Muscle layer of duodenum (tissue), 2 donors: ENCODE measurements at regions not wholly inside any gene's neighbourhood (a gene's known extent, or its start where the extent isn't known, plus 50 kb on each side); places are given as distances from the start of the nearest gene placed in this dataset.

Experiments
- H3K27ac ChIP-seq: one replicate; pipeline ENCODE4 v1.7.0; 2013; ENCODE audit warnings: mild to moderate bottlenecking, low read length
- H3K27me3 ChIP-seq: one replicate; pipeline ENCODE4 v1.7.0; 2013; ENCODE audit warnings: low read depth, mild to moderate bottlenecking, control low read depth, low read length
- H3K36me3 ChIP-seq, 2 donors: one replicate each; pipeline ENCODE4 v1.7.0; 2013; ENCODE audit warnings: low read length in 2 of 2, control low read depth in 1 of 2, mild to moderate bottlenecking in 1 of 2; ENCODE audit not compliant: insufficient read depth in 2 of 2, control insufficient read depth in 1 of 2
- H3K4me1 ChIP-seq, 2 donors: one replicate each; pipeline ENCODE4 v1.7.0; 2013; ENCODE audit warnings: low read length in 2 of 2, mild to moderate bottlenecking in 2 of 2, control low read depth in 1 of 2, moderate library complexity in 1 of 2; ENCODE audit not compliant: insufficient read depth in 2 of 2, control insufficient read depth in 1 of 2
- H3K4me3 ChIP-seq, 2 donors: one replicate each; pipeline ENCODE4 v1.7.0; 2013; ENCODE audit warnings: low read length in 2 of 2, low read depth in 1 of 2, mild to moderate bottlenecking in 1 of 2
- H3K9me3 ChIP-seq, 2 donors: one replicate each; pipeline ENCODE4 v1.7.0; 2013; ENCODE audit warnings: low read length in 2 of 2, control low read depth in 1 of 2, mild to moderate bottlenecking in 1 of 2; ENCODE audit not compliant: control insufficient read depth in 1 of 2
- donor health status: healthy.

DNA sequence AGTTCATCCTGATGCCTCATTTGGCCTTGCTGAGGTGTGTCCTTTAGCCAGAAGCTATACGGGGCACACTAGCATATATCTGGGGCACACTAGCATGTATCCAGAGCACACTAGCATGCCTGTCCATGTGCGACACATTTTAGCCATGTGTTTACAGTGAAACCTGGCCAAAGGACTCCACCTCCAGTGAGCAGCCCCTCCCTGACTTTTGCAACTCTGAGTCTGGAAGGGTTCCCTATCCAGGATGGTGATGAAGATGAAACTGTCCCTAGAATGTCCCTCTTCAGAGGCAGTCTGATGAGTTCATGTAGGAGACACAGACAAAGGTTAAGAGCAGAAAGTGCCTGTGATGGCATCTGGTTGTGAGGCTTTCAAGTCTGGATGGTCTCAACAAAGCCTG lies 61.4 kb upstream of the LGALSL start:
- H3K27ac ChIP-seq = no peak overlapping the region
- H3K36me3 ChIP-seq = no peaks in the 10 kb centered on the region
- peaks cover 0 to 3% of the 10 kb centered on the region in 2 donors for H3K9me3 ChIP-seq
- H3K27me3 ChIP-seq = no peaks in the 10 kb centered on the region
- no peaks in the 10 kb centered on the region for H3K4me1 ChIP-seq
- H3K4me3 ChIP-seq = no peak overlapping the region

DNA sequence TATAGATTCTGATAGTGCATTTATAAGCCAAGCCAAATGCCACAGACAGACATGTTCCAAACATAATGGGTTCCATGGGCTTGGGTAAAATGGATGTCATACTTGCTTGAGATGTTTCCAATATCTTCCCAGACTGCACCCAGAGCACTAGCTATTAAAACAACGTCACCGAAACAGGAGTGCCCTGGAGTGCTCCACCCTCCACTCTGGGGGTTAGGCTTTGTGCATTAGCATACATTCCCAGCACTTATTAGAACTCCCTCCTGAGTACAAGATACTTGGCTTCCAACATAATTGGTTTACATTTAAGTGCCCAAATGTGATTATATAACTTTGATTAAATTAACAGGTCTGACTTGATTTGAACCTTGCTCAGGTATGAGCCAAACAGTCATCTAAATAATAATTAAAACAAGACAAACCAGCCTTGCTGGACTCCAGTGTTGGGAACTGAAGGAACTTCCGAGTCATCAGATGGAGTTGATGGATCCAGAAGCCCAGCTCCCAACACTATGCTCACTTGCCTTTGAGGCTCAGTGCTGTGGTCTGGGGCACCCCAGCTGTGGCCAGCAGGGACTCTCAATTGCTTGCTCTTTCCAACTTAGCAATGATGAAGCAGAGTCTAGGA lies 60.5 kb upstream of the LGALSL start:
- Histone ChIP-seq H3K36me3 (no peaks in the 10 kb centered on the region), H3K27me3 (no peaks in the 10 kb centered on the region), H3K4me1 (no peaks in the 10 kb centered on the region), H3K27ac (no peak overlapping the region), H3K4me3 (no peak overlapping the region), H3K9me3 (peaks cover 0 to 3% of the 10 kb centered on the region in 2 donors)

DNA sequence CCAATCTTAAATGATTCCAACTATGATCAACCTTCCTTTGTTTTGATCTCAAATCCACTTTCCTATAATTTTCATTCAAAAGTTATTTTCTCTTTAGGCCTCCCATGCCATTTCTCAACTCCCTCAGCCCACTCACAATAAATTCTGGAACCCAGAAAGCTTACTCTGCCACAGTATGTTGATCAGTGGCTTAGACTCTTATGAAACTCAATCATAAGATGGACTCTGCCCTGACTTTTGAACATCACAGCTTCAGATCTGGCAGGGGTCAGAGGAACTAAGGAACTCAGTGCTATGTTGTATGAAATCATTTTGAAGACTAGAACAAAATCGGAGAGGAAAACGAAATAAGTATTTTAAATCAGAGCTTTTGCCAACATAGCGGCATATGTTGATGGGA lies 59.8 kb upstream of the LGALSL start:
- no peak overlapping the region for H3K27ac ChIP-seq
- H3K36me3 ChIP-seq = no peaks in the 10 kb centered on the region
- no peaks in the 10 kb centered on the region for H3K4me1 ChIP-seq
- H3K4me3 ChIP-seq = no peak overlapping the region
- H3K27me3 ChIP-seq = no peaks in the 10 kb centered on the region
- peaks cover 0 to 3% of the 10 kb centered on the region in 2 donors for H3K9me3 ChIP-seq

DNA sequence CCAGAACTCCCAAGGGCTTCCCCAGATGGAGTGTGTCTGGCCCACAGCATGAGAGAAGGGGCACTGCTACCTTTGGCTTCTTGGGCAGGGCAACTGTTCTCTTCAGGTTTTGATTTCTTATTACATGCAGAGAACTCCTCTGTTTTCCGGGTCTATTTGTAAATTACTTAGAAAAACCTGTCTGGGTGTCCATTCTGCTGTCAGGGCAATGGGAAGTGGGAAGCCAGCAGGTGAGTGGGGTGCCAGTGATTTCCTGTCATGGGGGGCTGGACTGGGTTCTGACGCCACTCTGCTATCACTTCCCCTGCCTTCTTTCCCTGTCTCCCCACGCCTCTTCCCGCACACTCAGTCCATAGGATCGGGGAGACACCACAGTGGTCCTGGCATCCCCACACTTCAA lies 58.0 kb upstream of the LGALSL start:
- Histone ChIP-seq H3K4me3 (no peak overlapping the region), H3K9me3 (peaks cover 0 to 2% of the 10 kb centered on the region in 2 donors), H3K27me3 (no peaks in the 10 kb centered on the region), H3K36me3 (no peaks in the 10 kb centered on the region), H3K4me1 (no peaks in the 10 kb centered on the region), H3K27ac (no peak overlapping the region)

DNA sequence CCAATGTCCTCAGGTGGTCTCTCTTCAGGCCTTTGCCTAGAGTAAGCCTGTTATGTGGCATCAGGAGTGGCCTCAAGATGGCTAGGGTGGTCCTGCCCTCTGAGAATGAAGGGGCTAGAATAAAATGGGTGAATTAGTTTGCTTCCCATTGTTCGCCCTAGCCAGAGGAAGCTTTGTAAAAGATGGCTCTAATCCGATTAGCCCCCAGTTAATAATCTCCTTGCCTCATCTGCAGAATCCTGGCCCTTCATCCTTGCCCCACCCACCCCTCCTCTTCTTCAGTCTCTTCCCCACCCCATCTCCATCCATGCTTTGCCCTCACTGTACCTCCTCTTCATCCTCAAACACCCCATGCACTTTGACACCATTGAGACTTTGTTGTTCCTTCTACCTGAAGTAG lies 57.4 kb upstream of the LGALSL start:
- Histone ChIP-seq H3K4me3 (no peak overlapping the region), H3K27me3 (no peaks in the 10 kb centered on the region), H3K9me3 (no peaks in the 10 kb centered on the region), H3K27ac (no peak overlapping the region), H3K36me3 (no peaks in the 10 kb centered on the region), H3K4me1 (no peaks in the 10 kb centered on the region)

DNA sequence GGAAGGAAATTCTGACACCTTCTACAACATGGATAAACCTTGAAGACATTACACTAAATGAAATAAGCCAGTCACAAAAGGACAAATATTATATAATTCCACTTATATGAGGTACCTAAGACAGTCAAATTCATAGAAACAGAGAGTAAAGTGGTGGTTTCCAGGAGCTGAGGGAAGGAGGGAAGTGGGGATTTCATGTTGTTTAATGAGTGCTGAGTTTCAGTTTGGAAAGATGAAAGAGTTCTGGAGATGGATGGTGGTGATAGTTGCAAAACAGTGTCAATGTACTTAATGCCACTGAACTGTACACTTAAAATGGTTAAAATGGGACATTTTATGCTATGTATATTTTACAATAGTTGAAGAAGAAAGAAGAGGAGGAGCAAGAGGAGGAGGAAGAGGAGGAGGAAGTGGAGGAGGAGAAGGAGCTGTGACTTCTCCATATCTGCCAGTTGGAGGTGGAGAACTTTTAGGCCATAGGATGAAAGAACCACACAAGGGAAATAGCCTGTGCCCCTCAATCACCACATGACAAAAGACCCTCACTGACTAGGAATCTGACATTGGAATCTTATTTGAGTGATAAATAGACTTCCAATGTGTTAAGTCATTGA lies 55.3 kb upstream of the LGALSL start:
- Histone ChIP-seq H3K27me3 (no peaks in the 10 kb centered on the region), H3K27ac (no peak overlapping the region), H3K36me3 (no peaks in the 10 kb centered on the region), H3K4me1 (peaks cover 0 to 2% of the 10 kb centered on the region in 2 donors), H3K9me3 (no peaks in the 10 kb centered on the region), H3K4me3 (no peak overlapping the region)

DNA sequence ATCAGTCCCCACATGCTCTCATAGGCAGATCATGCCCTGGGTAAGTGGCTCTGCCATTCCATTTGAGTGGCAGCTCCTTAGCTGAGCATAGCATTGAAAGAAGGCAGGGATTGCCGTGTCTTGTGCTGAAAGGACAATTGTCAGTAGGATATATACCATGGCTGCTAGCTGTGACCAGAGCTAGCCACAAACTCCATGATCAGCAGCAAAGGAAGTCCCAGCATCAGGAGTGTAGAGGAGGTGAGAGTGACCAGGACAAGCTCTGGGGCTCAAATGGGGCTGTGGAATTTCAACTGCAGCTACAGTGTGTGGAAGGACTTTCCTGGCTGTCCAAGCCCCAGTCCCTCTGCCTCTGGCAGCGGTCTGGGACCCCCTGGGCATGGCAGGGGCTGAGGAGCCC lies 54.4 kb upstream of the LGALSL start:
- Histone ChIP-seq H3K9me3 (no peaks in the 10 kb centered on the region), H3K27me3 (no peaks in the 10 kb centered on the region), H3K4me1 (peaks cover 5% of the 10 kb centered on the region in 2 donors), H3K4me3 (no peak overlapping the region), H3K27ac (no peak overlapping the region), H3K36me3 (no peaks in the 10 kb centered on the region)

DNA sequence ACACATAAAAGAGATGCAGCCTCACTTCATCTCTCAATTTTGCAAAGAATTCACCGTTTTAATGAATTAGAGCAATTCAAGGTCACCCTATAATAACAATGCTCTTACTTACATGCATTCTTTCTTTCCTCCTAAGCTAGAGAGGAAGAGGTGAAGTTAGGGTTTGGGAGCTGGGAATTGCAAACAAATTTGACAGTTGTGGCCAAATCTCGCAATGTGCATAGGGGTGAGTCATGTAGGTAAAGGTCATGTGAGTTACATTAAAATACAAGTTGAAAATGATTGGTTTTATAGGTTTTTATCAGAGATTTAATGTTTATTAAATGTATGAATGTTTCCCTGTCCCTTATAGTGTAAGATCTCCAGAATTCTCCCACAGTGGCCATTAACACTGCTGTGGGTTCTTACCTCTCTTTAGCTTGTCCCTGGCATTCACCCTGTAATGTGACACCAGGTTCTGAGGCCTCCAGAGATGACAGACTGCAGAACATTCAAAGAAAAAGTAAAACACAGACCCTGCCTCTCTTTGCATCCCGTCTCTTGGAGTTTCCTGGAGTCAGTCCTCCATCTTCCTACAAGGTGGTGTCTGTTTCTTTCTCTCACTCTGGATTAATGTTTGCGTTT lies 53.7 kb upstream of the LGALSL start:
- no peaks in the 10 kb centered on the region for H3K27me3 ChIP-seq
- no peak overlapping the region for H3K27ac ChIP-seq
- H3K9me3 ChIP-seq = no peaks in the 10 kb centered on the region
- H3K36me3 ChIP-seq = no peaks in the 10 kb centered on the region
- peaks cover 10 to 11% of the 10 kb centered on the region in 2 donors for H3K4me1 ChIP-seq
- no peak overlapping the region for H3K4me3 ChIP-seq

DNA sequence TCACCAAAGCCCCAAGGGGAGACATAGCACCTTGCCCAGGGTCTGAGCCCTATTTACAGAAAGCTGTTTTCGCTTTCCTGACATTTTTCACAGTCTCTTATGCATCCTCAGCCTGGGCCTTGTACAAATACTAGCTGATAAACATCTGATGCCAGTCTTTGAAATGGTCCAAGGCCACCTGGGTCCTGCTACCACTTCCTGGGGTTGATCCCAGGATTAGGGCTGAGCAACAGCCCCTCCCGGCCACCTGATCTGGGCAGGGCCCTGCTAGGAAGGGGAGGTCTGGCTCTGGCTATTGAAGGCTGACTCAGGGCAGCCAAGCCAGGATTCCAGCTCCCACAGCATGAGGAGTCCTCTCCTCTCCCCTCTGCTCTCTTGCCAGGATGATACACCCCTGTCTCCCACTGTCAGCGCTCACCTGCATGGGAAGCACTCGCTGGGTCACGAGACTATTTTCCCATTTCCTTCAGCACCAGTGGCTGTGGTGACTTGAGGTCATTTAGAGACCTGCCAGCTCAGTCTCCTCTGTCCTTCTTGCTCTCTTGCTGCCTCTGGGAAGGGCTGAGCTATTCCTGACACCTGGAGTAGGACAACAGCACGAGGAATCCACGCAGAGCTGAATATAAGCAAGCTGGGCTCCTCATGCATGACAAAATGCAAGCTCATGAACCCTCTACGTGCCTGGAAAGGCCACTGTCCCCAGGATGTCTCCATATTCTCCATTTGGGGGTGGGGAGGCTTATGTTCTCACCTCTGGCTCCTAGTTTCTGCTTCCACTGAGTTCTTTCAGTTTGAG lies 53.0 kb upstream of the LGALSL start:
- Histone ChIP-seq H3K4me3 (no peak overlapping the region), H3K9me3 (no peaks in the 10 kb centered on the region), H3K27me3 (no peaks in the 10 kb centered on the region), H3K27ac (no peak overlapping the region), H3K36me3 (no peaks in the 10 kb centered on the region), H3K4me1 (peaks cover 10 to 15% of the 10 kb centered on the region in 2 donors)

DNA sequence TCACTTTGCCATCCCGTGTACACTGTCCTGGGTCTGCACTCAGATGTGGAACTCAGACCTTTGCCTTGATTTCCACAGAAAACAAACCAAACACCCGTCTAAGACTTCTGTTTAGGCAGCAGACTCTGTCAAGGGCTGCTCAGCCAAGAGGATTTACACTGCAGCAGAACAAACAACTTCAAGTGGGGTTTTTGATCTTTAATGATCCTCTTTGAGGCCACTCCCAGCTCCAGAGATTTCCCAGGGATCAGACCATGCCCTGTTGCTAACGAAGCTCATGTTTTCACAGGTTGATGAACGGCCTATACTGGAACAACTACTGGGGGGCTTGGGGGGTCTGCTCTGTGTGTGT lies 52.5 kb upstream of the LGALSL start:
- Histone ChIP-seq H3K27me3 (no peaks in the 10 kb centered on the region), H3K4me1 (peaks cover 15% of the 10 kb centered on the region in 2 donors), H3K4me3 (no peak overlapping the region), H3K36me3 (no peaks in the 10 kb centered on the region), H3K27ac (no peak overlapping the region), H3K9me3 (no peaks in the 10 kb centered on the region)

DNA sequence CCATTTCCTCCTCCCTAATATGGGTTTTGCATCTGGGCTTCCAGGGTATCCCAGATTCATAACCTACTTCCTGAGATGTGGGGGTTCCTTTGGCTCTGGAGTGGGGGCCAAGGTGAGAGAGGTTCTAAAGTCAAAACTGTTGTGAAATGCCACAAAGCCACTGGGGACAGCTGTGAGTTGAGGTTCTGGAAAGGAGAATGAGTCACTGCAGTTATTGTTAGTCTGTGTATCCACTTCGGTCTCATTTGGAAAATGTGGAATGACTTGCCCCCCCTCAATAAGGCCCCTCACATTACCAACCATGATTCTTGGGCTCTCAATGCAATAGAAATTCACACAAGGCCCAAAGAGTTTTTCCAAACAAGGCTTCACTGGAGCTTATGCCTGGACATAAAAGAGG lies 51.1 kb upstream of the LGALSL start:
- Histone ChIP-seq H3K27me3 (no peaks in the 10 kb centered on the region), H3K4me1 (peaks cover 15% of the 10 kb centered on the region in 2 donors), H3K4me3 (no peak overlapping the region), H3K9me3 (no peaks in the 10 kb centered on the region), H3K27ac (no peak overlapping the region), H3K36me3 (no peaks in the 10 kb centered on the region)
